GM18498 (cell line): ENCODE measurements at regions not wholly inside any gene's neighbourhood (a gene's known extent, or its start where the extent isn't known, plus 50 kb on each side); places are given as distances from the start of the nearest gene placed in this dataset.

Source experiments
- ATAC-seq: cut with Tn5 transposase; IDR thresholded peaks from one replicate; pipeline ENCODE4 v1.9.1; 2021; ENCODE audit warnings: mild to moderate bottlenecking, moderate library complexity; ENCODE audit not compliant: unreplicated experiment

DNA sequence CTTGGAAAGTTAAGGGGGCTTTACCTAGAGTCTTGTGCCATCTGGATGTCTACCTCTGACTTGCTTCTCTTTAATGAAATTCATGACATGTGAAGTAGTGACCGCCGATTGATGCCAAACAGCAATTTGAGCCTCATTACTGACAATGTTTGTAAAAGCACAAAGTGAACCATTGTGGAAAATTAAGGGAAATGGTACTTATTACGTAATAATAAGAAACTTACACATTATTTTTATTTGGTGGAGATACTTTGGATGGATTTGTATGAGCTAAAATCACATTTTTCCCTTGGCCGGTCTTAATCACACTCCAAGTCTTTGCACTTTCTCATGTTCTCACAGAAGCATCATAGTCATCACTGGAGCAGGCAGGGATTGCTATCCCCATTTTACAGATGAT is 265.1 kb upstream of the KLF6 start:
- no peak for ATAC-seq

DNA sequence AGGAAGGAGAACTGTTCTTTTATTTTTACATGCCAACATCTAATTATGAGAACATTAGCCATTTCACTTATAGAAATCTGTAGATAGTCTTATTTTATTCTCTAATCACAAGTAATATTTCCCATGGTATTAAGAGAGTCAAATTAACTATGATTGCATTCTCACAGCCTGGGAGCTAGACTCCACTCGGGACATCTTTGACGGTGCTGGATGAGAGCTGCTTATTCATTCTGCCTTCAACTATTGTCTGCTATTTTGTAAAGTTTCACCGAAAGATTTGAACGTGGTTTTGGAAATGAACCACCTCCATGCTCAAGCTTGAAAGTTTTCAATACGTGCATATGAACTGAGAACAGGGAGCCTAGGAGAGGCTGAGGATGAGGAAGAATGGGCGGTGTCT is 264.3 kb upstream of the KLF6 start:
- ATAC-seq, result no peak

- ATAC-seq, result no peak
Observed at GRCh38 chr10:4048236-4048864, 263.3 kb upstream of the KLF6 start.

GRCh38 chr10:4046712-4047354 is 261.8 kb upstream of the KLF6 start:
- ATAC-seq, result no peak

DNA sequence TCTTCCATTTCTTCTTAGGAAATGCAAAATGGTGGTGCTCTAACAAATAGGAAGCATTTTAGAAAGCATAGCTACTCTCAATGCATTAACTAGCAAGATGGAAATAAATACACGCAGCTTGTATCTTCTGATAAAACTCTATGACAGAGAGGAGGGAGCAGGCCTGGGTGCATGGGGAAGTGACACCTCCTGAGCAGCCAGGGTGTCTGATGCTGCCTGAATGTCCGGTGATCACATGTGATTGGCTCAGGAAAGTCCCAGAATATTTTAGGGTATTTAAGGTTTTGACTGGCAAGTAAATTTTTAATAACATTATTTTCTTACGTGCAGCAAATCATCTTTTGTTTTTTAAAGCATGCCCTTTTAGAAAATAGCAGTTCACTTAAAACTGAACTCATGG is 261.0 kb upstream of the KLF6 start:
- ATAC-seq, result no peak

GRCh38 chr10:4043897-4044665 is 259.1 kb upstream of the KLF6 start:
- ATAC-seq, result no peak

DNA sequence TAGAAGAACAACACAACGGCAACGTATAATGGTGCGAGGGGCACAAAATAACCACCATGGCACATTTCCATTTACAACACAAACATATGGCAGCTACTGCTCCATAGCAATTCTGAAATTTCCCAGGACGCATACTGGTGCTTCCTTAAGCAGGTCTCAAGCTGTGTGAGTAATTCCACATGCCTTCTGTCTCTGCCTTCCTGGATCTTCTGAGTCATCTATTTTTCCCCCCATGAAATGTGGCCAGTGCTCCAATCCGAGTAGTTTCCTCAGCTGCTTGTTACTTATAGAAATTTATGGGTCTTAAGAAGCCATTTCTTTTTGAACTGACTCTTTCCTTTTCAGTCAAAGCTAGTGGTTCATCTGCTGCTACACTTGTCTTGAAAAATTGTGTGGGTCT is 256.6 kb upstream of the KLF6 start:
- ATAC-seq, result no peak

DNA sequence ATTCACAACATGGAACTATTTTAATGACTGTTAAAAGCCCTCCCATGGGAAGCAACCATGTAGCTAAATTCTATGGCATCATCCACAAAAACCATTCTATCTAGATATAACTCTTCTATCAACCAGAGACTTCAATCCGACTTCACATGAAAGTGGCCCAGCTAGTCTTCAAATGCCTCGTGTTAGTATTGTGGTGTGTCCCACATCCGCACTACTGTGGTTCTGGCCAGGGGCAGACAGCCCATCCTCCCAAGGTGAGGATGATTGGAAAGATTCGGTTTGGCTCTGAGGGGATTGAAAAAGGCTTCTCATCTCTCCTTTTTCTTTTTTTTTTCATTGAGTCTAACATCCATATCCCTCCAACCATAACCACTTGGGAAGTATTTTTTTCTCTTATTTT is 253.0 kb upstream of the KLF6 start:
- no peak for ATAC-seq

DNA sequence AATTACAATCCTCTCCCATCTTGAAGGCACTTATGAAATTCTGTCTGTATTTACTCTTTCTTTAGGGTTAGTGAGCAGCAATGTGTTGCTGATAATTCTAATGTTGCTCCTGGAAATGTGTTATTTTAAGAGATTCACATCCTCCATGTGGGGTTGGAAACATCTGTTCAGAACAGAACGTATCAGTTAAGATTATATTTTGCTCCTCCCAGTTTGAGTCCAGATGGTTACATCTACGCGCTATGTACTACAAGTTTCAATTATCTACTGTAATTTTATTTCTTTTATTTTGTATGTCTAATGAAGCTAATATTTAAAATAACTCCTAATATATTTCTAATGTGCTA is 250.6 kb upstream of the KLF6 start:
- no peak for ATAC-seq

DNA sequence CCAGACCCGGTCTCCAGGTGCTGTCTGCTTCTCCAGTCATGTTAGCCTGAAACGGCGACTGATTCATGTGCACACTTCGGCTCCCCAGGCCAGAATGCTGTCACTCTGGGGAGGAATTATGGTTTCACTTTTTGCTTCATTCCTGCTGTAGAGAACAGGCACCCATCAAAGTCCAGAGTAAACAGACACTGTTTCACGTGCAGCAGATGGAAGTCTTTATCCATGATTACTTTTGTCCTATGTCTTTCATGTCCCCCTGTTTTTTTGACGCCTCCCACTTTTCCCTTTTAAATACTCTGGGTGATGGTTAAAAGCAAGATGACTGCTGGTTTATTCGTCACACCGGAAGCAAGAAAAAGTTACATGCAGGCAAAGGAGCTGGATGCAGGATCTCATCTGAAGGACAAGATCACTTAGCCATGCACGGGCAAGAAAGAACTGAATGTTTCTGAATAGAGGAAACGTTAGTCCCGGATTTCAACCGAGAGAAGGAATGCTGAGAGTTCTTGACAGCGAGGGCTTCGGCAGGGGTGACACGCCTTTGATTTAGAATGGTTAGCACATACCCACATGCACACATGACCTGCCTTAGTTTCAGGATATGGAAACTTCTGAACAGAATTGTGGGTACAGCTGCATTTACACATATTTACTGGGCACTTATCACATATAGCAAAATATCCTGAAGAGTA is 250.0 kb upstream of the KLF6 start:
- no peak for ATAC-seq

DNA sequence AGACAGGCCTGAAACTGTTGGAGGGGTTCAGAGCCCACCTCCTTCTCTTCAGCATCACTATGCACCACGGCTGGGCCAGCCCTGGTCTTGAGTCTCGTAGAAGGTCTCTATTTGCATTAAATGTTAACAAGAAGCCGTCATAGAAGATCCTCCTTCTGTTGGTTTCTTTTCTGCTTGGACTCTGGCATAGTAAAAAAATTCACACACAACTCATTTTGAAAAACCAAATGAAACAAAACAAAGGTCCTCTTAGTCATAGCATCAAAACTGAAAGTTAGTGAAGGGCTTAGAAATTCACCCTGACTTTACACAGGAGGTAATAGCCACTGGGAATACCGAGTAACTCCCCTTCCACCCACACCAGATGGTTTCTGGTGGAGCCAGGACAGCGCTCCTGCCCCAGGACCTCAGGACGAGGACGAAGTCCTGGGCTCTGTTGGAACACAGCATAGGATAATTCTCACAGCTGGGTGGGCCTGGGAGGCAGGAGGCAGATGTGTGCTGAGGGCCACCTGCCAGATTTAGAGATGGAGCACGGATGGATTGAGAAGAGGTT is 248.4 kb upstream of the KLF6 start:
- ATAC-seq, result peak; percentile 83

DNA sequence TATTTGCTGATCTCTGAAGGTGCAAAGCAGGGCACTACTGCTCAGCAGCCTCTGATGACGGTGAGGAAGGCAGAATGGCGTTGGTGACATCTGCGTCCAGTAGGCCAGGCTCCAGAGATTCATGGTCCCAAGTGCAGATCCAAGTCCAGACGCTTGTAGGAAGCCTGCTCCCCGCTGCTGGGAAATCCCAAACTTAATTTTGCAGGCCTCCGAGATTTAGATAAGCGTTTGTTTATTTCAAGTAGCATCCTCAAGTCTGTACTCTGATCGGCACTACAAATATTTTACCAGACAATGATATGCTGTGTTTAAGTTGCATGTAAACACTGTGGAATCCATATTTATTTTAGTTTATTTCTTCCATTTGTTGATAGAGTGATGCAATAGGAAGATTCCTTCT is 244.9 kb upstream of the KLF6 start:
- ATAC-seq, result no peak

GRCh38 chr10:4028854-4029583 is 244.0 kb upstream of the KLF6 start:
- ATAC-seq, result no peak

DNA sequence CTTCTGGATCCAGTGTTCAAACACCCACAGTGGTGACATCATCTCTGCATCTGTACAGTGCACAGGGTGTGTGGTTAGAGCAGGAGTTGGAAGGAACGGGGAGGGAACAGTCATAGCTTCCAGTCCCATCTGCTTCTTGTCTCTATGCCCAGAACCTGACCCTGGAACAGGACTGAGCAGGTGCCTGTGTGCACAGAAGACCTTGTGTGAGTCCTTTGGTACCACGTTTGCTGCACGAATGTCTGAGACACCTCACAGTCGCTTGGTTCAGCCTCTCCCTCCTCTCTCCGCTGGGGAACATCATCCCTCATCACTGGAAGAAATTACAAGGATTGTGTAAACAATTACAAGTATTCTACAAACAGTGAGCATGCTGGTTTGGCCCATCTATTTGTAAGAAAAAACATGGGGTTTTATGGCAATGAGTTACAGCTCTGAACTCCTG is 243.0 kb upstream of the KLF6 start:
- no peak for ATAC-seq

- ATAC-seq, result no peak
Observed at GRCh38 chr10:4025339-4025738, 240.3 kb upstream of the KLF6 start.

DNA sequence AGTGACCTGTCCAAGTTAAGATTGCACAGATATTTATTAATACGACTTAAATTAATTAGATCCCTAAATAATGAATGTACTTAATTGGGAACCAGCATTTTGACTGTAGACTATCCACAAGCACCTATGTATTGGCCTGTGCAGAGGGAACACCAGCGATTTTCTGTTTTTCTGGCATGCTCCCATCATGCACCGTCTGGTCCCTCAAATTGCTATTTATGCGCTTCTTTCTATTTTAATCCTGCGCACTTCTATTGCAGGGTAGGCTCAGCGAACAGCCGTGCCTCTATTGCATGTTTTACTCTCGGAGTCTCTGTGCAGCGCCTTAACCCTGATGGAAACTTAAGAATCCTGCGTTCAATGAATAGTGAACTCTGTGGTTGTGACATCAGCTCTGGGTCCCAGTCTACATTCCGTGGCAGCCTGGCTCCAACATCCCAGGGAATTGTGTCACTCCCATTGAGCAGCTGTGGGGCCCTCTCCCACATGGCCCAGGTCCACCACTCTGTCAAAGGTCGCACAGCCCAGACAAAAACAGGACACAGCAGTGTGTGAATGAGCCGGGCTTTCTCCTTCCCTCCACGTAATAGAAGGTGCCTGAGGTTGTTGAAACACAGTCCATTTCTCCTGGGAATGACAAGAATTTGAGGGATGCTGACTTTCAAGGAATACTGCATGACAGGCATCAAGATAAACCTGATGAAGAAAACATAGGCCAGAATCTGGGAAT is 239.7 kb upstream of the KLF6 start:
- ATAC-seq, result no peak

GRCh38 chr10:4024027-4024426 is 239.0 kb upstream of the KLF6 start:
- ATAC-seq, result no peak

GRCh38 chr10:4022473-4022872 is 237.5 kb upstream of the KLF6 start:
- ATAC-seq, result no peak

DNA sequence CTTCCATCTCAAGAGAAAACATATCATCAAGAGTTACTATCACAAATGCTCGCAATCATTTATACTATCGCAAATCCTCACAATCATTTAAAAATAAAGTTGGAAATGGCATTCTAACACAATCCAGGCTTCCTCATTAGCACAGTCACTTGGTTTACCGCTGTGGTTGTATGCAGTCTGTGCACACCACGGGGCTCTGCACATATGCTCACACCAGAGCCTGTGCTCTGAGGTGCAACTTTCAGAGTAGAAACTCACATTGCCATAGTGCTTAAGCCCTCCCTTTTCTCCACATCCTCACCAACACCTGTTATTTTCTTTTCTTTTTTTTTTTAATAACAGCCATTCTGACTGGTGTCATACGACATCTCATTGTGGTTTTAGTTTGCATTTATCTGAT is 235.6 kb upstream of the KLF6 start:
- ATAC-seq, result no peak

DNA sequence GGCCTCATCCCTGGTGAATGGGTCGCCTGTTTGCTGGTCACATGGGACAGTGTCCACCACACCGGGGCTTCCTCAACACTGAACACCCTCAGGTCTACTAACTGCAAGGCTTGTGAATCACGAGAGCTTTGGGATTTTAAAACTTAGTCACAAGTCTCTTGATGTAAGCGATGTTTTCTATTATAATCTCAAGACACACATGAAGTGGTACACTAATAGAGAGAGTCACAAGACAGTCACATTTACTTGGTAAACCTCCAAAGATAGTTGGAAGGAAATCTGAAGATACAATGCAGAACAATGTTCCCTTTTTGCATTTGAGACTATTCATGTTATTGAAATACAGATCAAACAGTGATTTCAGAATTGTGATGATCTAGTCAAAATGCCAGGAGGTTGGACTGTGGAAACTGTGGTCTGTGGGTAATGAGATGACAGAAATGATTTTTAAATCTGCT is 233.1 kb upstream of the KLF6 start:
- no peak for ATAC-seq
